SK-N-MC (cell line): ENCODE measurements at regions not wholly inside any gene's neighbourhood (a gene's known extent, or its start where the extent isn't known, plus 50 kb on each side); places are given as distances from the start of the nearest gene placed in this dataset.

Experiments used
- EZH2 ChIP-seq: fragments of 200-600 bp; sonication (generic); IDR thresholded peaks from one replicate; pipeline ENCODE4 v1.6.1; 2017; ENCODE audit warnings: antibody characterized with exemption
- FOXP2 ChIP-seq: optimal IDR thresholded peaks from 2 replicates; pipeline ENCODE3; 2011; ENCODE audit warnings: mild to moderate bottlenecking, moderate library complexity; ENCODE audit not compliant: insufficient read depth; ENCODE audit errors: extremely low read length, control extremely low read depth
- POLR2AphosphoS5 ChIP-seq: IDR thresholded peaks from 2 replicates; pipeline ENCODE4 v1.6.1; 2012; ENCODE audit warnings: mild to moderate bottlenecking, low read depth, low read length, borderline replicate concordance

- TF ChIP-seq EZH2: no peak
- no peak for TF ChIP-seq POLR2AphosphoS5
- TF ChIP-seq FOXP2: no peak
These were observed 796.3 kb upstream of the MAP3K7 start for GRCh38 chr6:91383207-91383606.
